HG02623 (cell line): ENCODE measurements at regions not wholly inside any gene's neighbourhood (a gene's known extent, or its start where the extent isn't known, plus 50 kb on each side); places are given as distances from the start of the nearest gene placed in this dataset.

ENCODE experiments used
- ATAC-seq: cut with Tn5 transposase; IDR thresholded peaks from one replicate; pipeline ENCODE4 v1.9.1; 2021; ENCODE audit warnings: moderate library complexity; ENCODE audit not compliant: unreplicated experiment

- no peak for ATAC-seq
These were observed 235.7 kb upstream of the SDK2 start for GRCh38 chr17:73879987-73880386.

DNA sequence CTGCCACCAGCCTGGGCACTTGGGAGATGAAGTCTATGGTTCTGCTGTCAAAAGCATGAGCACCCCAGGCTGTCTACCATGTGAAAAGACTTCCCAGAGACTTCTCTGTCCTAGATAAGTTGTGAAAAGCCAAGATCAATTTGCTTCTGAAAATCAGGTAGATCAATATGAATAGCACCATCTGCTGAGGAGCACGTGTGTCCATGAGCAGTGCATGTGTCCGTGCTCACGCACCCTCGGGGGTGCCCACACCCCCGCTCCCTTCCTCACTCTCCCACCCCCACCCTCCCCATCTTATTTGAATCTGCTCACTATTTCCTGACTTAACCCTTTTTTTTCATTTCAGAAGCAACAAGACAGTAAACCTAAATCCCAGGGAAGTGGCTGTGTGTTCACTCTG is 238.3 kb upstream of the SDK2 start:
- no peak for ATAC-seq

- ATAC-seq: no peak
These were observed 238.9 kb upstream of the SDK2 start for GRCh38 chr17:73883175-73883574.

DNA sequence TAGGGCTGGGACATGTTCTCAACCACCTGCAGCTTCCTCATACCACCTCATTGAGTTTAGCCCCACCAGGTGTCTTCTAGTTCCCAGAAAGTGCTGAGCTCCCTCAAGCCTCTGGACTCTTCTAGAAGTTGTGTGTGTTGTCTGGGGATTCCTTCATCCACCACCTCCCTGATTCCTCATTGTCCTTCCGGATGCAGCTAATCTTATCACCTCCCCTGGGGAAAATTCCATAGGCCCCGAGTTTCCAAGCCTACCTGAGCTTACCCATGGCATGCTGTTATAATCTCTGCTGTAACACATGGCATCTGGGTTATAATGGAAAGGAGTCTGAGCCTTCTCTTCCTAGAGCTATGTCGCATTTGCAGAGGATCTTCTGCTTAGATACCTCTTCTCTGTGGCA is 243.5 kb upstream of the SDK2 start:
- ATAC-seq: no peak

- no peak for ATAC-seq
These were observed 244.6 kb upstream of the SDK2 start for GRCh38 chr17:73888862-73889261.

DNA sequence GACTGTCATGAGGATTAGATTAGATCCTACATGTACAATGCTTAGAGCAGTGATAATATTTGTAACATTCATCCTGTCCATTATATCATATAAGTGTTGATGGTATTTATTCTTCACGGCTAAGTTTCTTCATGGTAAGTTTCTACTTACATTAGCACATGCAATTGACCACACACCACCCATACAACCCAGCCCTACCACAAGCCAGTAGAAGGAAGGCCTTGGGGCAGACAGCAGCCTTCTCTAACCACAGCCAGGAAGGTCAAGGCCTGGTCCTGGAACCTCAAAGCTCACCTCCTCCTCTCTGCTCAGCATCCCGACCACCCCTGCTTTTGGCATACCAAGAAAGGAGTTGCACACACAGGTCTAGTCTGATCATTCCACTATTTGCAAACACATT is 245.2 kb upstream of the SDK2 start:
- no peak for ATAC-seq

GRCh38 chr17:73890831-73891405 is 246.7 kb upstream of the SDK2 start:
- ATAC-seq: no peak

DNA sequence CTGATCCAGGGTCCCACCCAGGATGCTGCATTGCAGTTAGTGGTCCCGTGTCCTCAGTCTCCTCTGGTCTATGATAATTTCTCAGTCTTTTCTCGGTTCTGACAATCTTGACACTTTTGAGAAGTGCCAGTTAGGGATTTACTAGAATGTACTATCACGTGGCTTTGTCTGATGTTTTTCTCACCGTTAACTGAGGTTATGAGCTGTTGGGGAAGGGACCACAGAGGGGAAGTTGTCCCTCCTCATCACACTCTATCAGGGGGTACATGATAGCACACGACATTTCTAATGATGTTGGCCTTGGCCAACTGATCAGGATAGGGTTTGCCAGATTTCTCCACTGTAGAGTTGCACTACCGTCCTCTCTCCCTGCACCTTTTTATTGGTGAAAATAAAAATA is 250.9 kb upstream of the SDK2 start:
- ATAC-seq: no peak

DNA sequence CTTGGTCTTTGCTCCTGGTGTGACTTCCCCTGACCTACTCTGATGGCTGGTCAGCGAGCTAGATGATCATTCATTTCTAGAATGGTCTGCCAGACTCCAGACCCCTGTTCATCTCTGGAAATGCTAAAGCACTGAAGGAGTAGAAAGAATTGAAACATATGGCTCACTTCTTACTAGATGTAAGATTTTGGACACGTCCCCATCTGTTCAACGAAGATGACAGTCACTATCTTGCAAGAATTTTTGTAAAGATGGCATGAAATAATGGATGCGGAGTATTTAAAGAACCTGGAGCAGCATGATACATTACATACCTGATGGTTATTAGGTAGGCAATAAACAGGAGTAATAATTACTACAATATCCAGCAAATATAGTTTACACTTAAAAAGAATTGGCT is 252.7 kb upstream of the SDK2 start:
- no peak for ATAC-seq

DNA sequence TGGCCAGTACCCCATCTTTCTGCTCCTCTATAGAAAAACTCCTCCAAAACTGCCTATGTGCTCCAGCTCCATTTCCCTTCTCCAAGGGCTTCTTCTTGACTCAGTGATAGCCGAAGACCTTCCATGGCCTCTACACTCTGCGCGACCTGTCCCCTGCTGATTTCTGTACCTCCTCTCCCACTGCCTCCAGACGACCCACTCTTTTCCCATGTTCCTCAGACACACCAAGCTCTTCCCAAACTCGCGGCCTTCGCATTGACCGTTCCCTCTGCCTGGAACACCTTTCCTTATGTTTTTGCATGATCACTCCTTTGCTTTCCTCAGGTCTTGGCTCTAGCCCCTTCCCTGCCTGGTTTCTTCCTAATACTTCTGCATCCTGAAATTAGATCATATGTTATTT is 255.6 kb upstream of the SDK2 start:
- no peak for ATAC-seq

- no peak for ATAC-seq
These were observed 256.3 kb upstream of the SDK2 start for GRCh38 chr17:73900516-73900915.

DNA sequence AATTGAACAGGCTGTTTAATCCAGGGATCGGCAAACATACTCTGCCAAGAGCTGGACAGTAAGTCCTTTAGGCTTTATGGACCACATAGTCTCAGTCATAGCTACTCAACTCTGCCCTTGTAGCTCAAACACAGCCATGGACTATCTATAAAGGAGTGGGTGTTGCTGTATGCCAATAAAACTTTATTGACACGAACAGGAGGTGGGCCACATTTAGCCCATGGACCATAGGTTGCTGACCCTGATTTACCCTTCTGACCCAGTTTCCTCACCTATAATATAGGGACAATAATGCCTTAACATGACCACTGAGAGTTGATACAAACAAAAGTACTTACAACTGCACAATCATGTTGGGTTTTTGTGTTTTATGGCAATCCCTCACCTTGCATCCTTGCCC is 257.0 kb upstream of the SDK2 start:
- ATAC-seq: no peak

- no peak for ATAC-seq
These were observed 257.6 kb upstream of the SDK2 start for GRCh38 chr17:73901661-73902415.

DNA sequence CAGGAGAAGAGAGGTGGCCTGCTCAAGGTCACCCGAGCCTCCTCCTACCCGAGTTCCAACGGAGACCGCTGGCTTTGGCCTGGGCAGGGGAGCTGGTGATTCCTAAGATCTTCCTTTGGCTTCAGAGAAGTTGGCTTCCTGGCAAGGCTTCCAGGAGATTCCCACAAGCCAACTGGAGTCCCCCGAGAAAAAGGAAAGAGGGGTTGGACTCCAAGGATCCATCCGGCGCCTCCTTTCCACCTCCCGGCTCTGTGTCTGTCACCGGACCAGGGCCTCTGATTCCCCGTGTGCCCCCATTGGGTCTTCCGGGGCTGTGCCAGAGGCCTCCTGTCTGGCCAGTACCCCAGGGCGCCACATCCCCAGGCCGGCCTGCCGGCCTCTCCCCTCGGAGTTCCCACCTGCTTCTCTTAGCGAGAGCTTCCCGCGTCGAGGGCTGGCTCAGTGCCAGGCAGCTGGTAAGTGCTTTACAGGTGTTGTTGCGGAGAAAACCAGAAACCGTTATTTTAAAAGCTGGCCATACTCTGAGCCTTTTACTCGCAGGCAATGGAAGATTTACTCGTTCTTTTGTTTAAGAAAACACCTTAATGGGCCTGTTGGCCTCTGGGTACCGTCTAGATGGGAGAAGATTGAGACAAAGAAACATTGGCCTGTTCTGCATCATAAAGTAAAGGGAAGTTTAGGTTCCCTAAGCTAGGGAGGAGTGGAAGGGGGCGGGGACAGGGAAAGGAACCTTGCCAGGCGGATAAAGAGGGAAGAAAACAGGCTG is 258.4 kb upstream of the SDK2 start:
- no peak for ATAC-seq

DNA sequence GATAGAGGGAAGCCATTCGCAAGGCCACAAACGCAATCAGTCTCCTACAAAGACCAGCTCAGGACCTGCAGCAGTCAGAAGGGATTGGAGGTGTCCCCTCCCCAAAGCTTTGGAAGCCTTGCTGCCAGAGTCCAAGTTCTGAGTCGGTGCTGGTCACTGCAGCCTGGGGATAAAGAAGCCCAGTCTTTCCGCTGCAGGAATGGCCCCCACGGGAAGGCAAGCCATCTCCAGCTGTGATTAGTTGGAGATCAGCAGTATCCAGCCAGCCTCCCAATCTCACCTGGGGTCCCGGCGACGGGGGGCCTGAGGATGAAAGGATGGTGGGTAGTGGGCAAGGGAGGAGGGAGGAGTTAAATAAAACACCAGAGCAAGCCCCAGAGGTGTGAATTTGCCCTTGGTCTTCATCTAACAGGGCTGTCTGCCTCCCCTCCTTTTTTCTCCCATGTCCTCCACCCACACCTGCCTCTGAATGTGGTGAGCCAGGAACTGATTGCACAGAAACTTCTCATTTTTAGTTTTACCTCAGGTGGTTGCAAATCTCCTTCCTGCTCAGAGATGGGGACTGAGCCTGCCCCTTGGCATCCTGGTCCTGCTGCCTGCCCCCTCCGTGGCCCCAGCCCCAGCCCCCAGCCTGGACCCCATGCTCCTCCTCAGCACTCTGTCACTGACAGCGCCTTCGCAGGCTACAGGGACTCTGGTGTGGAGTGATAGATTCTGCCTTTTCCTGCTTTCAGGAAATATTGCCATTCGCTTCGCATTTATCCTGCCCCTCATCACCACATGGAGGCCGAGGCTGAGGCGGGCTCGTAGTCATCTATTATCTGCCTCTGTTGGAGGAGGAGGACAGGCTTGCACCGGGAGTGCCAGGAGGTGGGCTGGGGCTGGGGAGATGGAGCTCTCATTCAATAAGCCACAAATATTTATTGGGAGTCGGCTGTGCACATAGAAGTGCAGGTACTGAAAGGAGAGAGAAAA is 262.9 kb upstream of the SDK2 start:
- ATAC-seq: no peak

DNA sequence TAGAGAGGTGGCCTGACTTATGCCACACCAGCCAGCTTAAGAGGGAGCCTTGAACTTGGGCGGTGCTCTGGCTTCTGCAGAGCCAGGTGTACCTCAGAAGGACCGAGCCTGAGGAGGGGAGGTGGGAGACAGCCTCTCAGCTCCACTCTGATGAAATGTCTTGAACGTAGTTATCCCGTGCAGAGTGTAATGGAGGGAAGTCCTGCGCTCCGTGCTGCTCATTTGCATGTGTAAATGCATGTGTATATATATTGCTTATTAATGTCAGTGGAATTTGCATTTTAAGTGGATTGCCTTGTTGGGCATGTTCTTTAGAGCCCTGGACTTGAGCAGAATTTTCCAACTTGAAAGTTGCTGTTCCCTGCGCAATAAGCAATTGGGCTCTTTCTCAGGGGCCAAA is 264.9 kb upstream of the SDK2 start:
- ATAC-seq: no peak

DNA sequence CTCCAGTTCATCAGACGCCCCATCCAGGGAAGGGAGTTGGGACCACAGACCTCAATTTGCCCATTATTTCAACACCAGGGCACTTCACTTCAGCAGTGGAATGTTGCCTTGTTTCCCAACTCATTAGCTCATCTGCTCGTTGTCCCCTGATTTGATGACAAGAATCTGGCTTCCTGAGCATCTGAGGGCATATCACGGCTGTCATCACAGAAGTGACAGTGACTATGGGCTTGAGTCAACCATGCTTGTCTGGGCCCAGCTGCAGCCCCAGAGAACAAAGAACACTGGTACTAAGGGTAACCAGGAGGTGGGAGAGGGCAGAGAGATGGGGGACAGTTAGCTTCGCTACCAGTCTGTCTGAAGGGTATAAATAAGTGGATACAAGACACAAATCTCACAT is 266.0 kb upstream of the SDK2 start:
- no peak for ATAC-seq

DNA sequence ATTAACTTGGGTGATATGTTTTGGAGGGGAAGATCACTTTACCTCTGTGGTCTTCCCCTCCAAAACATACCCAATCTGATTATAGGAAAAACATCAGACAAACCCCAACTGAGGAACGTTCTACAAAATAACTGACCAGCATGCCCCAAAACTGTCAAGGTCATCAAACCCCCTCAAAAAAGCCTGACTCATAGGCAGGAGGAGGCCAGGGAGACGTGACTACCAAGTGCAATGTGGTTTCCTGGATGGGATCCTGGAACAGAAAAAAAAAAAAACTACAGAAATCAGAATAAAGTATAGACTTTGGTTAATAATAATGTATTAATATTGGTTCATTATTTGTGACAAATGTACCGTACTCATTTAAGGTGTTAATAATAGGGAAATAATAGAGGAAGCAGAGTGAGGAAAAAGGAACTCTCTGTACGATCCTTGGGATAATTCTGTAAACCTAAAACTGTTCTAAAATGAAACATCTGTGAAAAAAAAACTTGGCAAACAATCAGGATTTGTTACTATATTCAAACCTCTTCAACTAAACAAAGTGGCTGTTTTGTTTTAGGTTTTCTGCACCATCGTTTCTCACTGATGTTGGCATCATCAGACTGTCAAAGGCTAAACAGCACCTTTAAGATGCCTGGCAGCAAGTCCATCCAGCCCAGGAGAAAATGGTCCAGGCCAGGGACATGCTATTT is 266.7 kb upstream of the SDK2 start:
- no peak for ATAC-seq

- ATAC-seq: no peak
These were observed 267.6 kb upstream of the SDK2 start for GRCh38 chr17:73911726-73912372.

DNA sequence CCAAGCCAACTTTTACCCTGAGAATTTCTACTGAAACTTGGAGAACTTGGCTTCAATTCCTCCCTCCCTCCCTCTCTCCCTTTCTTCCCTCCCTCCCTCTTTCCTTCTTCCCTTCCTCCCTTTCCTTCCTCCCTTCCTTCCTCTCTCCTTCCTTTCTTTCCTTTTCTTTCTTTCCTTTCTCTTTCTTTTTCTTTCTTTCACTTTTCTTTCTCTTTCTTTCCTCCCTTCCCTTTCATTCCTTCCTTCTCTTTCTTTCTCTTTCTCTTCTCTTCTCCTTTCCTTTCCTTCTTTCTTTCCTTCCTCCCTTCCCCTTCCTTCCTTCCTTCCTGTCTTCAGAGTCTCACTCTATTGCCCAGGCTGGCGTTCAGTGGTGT is 268.1 kb upstream of the SDK2 start:
- no peak for ATAC-seq
